HG03442 (cell line): ENCODE measurements at regions not wholly inside any gene's neighbourhood (a gene's known extent, or its start where the extent isn't known, plus 50 kb on each side); places are given as distances from the start of the nearest gene placed in this dataset.

Experiments
- ATAC-seq: cut with Tn5 transposase; IDR thresholded peaks from one replicate; pipeline ENCODE4 v1.9.1; 2021; ENCODE audit warnings: mild to moderate bottlenecking, moderate library complexity; ENCODE audit not compliant: unreplicated experiment

DNA sequence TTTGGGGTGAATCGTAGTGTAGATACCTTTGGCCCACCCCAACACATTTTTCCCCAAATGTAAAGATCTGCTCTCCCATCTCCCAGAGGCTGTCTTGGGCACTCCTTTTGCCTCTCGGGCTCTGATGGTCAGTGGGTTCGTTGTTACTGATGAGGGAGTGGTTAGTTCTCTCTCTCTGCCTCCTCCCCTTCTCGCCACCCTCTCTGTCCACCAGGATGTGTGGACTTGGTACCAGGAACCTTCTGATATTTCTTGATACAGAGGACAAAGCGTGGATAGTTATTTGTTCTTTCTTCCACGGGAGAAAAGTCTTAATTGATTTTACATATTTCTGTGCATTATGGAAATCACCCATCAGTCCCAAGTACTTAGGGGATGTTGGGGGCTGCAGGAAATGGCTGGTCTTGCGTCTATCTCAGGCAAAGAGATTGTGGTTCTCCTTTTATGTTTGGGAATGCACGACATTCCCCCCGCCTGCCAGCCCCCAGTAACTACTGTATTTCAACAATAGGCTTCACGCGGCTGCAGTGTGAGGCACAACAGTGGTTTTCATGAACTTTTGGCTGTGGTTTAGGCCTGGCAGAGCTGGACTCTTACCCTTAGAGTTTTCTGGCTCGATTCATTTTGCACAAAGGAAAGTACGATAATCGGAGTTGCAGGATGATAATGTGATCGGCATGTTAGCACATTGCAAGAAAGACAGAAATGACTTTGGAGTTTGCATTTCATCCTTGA lies 79.0 kb upstream of the ZNF536 start:
- ATAC-seq = no peak

GRCh38 chr19:30297969-30298368 lies 74.2 kb upstream of the ZNF536 start:
- ATAC-seq = no peak

DNA sequence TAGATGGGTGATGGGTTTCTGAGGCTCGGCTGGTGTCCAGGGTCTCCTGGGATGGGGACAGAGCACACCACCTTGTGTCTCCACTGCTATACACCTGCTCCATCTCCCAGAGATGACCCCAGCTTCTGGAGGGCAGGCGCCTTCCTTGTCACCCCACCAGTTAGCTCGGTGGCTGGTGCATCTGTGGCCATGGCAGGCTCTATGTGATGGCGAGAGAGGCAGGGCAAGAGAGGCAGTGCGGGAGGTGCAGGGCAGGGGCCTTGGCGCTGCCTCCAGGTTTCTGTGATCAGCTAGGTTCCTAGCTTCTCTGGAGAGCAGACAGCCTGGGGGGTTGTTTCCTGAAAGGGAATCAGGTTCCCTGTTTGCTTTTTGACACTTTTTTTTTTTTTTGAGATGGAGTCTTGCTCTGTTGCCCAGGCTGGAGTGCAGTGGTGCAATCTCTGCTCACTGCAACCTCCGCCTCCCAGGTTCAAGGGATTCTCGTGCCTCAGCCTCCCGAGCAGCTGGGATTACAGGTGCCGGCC lies 69.0 kb upstream of the ZNF536 start:
- no peak for ATAC-seq

DNA sequence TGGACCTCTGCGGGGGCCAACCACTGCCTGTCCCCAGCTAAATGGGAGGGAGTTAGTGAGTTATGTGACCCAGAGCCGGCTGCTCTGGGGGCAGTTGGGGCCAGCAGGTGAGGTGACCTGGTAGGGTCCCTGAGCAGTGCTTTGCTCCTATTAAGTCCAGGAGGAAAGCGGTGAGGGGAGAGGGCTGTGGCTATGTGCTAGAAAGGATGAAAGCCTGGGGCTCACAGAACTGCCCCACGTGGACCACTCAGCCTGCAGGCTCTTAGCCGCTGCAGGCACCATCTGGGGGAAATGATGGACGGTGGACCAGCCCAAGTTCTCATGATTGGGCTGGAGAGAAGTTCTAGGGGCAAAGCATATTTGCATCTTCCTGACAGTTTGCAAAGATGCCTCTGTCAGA lies 67.6 kb upstream of the ZNF536 start:
- ATAC-seq = no peak

GRCh38 chr19:30305346-30306060 lies 66.7 kb upstream of the ZNF536 start:
- ATAC-seq = no peak

DNA sequence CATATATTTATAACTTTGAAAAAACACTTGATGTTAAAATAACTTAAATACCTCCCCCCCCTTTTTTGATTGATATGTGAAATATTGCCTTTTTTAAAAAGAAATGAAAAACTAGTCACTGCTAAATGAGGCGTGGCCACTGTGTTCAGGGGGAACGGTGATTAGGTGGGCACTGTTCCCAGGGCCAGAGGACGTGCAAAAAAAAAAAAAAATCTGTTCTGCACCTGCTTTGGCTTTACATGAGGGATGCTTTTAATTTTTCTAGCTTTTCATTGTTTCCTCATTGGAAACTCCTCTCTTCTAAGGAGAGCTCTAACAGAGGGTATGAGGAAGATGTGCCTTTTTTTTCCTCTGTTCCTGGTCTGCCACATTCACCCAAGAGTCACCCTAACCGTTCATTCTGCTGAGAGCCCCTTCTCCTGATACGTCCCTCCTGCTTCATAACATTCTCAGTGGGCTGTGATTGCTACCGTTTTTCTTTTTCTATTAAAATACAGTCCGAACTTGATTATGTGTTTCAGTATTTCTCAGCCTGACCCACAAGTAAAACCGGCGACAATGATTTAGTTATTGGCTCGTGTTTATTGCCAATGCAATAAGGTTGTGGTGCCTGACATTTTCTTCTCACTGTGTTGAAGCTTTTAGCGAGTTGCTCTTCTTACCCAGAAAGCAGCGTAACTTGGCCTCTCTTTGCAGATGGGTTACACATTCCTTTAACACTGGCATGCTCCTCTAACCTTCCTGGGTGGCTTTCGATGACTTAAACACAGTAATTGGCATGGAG lies 64.8 kb upstream of the ZNF536 start:
- ATAC-seq = no peak

DNA sequence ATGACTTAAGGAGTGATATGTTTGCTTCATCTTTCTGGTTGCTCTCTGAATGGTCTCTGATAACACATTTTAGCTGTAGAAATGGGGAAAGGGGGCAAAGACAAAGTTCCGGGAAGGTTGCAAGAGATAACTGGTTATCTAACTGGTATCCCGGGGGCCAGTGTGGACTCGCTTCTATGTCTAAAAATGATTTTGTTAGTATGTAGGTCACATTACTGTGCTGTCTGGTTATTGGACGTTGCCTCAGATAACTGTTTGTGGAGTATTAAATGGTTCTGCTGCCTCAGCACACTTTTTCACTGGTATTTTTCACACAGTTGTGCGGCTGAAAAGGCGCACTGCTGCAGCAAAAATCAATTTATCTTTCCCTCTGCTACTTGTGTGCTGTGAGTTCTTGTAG lies 63.0 kb upstream of the ZNF536 start:
- ATAC-seq = no peak

- ATAC-seq = no peak
These were observed 62.1 kb upstream of the ZNF536 start for GRCh38 chr19:30309905-30310601.

DNA sequence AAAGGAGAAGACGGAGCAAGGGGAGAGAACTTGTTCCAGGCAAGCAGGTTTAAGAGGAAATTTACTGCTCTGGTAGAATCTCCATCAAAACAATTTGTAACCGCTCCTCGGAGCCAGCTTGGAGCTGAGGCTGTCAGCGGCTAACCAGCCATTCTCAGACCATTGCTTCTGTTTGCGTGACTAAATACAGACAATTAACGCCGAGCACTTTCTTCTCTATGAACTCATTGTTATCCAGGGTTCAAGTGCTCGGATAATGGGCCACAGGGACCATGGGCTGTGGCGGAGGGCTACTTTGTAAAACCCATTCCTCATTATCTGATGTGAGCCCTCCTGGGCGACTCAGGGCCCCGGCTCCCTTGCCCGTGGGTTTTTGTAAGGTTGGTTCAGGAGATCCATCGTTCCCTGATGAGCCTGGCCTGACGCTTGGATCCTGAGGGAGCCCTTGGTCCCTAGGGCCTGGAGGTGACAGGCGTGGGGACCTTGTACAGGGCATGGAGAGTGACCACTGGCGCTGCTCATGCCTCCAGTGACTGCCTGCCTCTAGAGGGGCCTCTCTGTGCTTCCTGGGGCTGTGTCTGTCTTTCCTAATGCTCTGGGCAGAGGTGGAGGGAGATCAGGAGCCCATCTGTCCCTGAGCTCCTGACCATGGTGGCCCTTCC lies 61.5 kb upstream of the ZNF536 start:
- no peak for ATAC-seq

GRCh38 chr19:30311911-30312310 lies 60.3 kb upstream of the ZNF536 start:
- ATAC-seq = no peak

- no peak for ATAC-seq
These were observed 59.4 kb upstream of the ZNF536 start for GRCh38 chr19:30312582-30313352.

DNA sequence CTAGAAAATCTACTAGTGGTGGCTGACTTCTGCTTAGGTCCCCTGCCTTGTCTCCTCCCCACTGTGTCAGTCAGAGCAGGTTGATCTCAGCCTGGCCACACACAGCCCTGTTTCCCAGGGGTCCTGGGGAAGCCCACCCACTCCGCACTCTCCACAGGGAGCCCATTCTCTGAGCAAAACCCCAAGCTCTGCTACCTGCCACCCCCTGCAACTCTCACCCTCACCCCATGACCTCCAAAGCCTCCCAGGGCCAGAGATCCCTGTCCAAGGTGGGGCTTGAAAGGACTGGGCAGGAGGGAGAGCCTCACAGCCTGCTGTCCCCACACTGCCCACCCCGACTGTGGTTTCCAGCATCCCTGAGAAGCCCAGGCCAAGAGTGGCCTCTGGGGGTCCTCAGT lies 58.8 kb upstream of the ZNF536 start:
- no peak for ATAC-seq

- ATAC-seq = no peak
These were observed 58.0 kb upstream of the ZNF536 start for GRCh38 chr19:30314056-30314804.

DNA sequence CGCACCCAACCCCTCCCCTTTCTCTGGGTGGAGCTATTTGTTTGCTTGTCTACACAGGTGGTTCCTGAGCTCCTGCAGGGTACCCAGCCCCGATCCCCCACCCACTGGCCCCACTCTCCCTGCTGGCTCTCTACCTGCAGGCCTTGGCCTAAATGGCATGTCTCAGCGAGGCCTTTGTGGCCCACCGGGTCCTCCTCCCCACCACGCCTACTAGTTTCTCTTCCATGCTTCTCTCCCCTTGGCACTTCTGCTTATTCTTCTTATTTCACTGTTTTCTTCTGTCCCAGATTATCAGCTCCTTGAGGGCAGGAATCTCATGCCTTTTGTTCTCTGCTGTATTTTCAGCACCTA lies 57.4 kb upstream of the ZNF536 start:
- no peak for ATAC-seq

DNA sequence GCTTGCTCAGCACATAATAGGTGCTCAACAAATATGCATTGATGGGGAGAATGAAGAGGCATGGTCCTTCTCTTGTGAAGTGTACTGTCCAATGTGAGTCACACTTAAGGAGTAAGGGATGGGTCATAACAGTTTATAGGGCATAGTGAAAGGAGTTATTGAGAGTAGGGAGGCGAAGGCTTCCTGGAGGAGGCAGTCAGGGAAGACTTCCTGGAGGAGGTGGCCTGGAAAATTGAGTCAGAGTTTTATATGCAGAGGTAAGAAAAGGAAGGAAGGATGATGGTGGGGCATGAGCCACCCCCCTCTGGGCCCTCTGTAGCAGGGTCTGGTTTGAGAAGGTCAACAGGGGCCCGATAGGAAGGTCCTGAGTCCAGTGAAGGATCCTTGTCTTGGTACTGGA lies 57.0 kb upstream of the ZNF536 start:
- no peak for ATAC-seq

- ATAC-seq = no peak
These were observed 56.1 kb upstream of the ZNF536 start for GRCh38 chr19:30316000-30316491.

- ATAC-seq = no peak
These were observed 55.6 kb upstream of the ZNF536 start for GRCh38 chr19:30316560-30317106.

GRCh38 chr19:30317403-30317802 lies 54.8 kb upstream of the ZNF536 start:
- no peak for ATAC-seq

- no peak for ATAC-seq
These were observed 53.9 kb upstream of the ZNF536 start for GRCh38 chr19:30318261-30318660.
